Choroid plexus epithelial cell (primary cell): ENCODE measurements at regions not wholly inside any gene's neighbourhood (a gene's known extent, or its start where the extent isn't known, plus 50 kb on each side); places are given as distances from the start of the nearest gene placed in this dataset.
A peak's percentile ranks its signal among the peaks of the same experiment; 100 is the strongest.

ENCODE experiments used
- DNase-seq: peaks from one replicate; pipeline ENCODE4 v3.0.0-alpha.2; 2010; ENCODE audit warnings: low read depth
- H3K4me3 ChIP-seq: 2 replicates; pipeline ENCODE4 v1.5.1; 2011; ENCODE audit warnings: low read depth, mild to moderate bottlenecking, control low read depth, low read length, moderate library complexity
- TF ChIP-seq, protein P1 (sequence below): conservative IDR thresholded peaks from 2 replicates; pipeline ENCODE4 v1.5.1; 2011; ENCODE audit warnings: low read depth, mild to moderate bottlenecking, control low read depth, inconsistent platforms, low read length, moderate library complexity

DNA sequence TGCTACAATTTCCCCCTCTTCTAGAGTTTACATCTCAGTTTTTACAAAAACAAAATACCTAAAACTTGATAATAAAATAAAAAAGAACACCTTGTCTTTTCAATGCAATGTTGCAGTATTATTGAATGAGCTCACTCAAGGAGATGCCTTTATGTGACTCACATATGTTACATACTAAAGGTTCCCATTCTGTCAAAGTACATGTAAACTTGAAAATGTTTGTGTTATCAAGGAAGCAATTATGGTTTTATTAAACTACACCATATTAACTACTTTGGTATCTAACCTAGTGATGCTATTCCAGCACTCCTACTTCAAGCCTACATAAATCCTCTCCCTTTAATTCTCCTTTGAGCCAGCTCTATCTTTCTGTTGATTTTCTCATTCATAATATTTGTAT lies 658.3 kb downstream of the PTPRC start:
- TF ChIP-seq, protein P1, sequence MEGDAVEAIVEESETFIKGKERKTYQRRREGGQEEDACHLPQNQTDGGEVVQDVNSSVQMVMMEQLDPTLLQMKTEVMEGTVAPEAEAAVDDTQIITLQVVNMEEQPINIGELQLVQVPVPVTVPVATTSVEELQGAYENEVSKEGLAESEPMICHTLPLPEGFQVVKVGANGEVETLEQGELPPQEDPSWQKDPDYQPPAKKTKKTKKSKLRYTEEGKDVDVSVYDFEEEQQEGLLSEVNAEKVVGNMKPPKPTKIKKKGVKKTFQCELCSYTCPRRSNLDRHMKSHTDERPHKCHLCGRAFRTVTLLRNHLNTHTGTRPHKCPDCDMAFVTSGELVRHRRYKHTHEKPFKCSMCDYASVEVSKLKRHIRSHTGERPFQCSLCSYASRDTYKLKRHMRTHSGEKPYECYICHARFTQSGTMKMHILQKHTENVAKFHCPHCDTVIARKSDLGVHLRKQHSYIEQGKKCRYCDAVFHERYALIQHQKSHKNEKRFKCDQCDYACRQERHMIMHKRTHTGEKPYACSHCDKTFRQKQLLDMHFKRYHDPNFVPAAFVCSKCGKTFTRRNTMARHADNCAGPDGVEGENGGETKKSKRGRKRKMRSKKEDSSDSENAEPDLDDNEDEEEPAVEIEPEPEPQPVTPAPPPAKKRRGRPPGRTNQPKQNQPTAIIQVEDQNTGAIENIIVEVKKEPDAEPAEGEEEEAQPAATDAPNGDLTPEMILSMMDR = no peak
- DNase-seq = peak; percentile 21
- no peak overlapping the region for H3K4me3 ChIP-seq

DNA sequence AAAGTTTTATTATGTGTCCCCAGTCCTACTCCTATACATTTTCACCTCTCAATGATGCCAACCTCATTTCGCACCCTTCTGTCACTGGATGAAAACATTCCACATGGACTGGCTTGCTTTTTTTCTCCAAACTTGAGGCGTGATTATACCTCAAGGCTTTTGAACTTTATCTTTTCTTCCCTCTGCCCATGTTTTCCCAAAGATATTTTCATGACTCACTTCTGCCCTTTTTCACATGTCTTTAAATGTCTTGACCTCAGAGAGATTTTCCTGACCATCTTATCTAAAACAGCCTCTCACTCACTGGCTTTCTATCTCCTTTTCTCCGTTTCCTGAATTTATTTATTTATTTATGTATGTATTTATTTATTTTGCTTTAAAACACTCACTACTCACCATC lies 659.0 kb downstream of the PTPRC start:
- TF ChIP-seq, protein P1 = no peak
- H3K4me3 ChIP-seq = no peak overlapping the region
- no peak for DNase-seq

DNA sequence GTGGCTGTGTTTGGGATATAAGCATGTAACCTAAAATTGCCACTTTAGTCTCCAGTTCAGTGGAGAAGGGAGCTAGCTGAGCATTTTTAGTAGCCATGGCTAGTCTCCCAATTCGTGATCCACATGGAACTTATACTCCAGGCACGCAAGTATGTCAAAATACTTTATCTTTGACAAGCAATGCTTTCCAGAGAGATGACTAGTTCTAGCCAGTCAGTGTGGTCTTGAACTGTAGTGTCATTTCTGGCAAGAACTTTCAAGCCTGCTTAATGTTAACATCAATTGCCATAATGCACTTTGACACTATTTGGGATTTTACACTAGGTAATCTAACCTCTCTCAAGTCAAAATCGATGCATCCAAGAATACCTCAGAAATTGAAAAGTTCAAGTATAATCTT lies 660.0 kb downstream of the PTPRC start:
- H3K4me3 ChIP-seq = no peak overlapping the region
- DNase-seq = no peak
- TF ChIP-seq, protein P1 = no peak

DNA sequence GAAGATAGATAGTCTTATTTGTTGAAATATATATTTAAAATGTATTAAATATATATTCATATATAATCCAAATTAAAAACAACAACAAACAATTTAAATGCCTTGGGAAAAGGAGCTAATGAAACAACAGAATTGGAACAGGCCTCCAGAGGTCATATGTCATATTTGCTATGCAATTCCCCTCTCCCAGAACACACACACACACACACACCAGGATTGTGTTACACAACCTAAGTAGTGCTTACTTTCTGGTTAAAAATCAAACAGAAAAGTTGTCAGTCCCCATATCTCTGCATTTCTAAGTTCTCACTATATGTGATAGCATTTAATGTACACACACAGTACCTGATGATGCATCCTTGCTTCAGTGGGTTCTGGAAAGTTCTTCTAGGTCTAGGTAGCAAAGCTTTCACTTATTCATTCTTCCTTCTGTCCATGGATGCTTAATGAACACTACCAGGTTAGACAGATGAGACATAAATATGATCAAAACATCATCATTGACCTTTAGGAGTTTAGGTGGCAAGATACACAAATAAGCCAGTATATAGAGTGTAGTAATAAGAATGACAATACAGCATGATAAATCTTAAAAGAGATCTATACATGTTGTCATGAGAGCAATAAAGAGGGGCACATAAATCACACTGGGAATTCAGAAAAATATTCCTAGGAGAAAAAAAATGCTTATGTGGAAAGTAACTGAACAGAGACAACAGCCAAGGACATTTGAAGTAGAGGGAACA lies 662.8 kb downstream of the PTPRC start:
- no peak for DNase-seq

DNA sequence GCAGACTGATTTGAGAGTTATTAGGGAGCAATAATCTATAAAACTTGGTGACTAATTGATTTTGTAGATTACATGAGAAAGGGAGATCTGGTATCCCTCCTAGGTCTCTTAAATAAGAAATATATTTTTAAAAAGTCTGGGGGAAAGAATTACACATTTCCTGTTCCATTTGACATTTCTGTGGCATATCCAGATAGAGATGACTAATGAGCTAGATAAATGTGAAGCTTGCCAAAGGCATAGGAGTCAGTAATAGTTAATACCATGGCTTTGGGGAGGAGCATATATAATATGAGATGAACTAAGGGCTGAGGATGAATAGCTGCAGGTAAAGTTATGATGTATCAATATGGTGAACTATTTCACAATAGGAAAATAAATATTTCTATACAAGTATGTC lies 663.7 kb downstream of the PTPRC start:
- TF ChIP-seq, protein P1 = no peak
- no peak overlapping the region for H3K4me3 ChIP-seq
- peak; percentile 69 for DNase-seq

More for the DNA sequence above, 662.8 kb downstream of the PTPRC start:
- H3K4me3 ChIP-seq = no peak overlapping the region
- TF ChIP-seq, protein P1 = no peak

DNA sequence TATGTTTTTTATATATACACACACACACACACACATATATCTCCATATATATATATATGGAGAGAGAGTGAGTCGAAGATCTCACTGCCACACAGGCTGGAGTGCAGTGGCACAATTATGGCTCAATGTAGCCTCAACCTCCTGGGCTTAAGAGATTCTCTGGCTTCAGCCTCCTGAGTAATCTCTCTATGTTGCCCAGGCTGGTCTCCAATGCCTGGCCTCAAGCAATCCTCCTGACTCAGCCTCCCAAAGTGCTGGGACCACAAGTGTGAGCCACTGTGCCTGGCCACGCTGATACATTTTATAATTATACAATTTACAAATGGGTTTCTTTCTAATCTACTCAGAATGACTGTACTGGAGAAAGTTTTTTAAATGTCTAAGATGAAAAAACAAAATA lies 664.2 kb downstream of the PTPRC start:
- no peak overlapping the region for H3K4me3 ChIP-seq
- TF ChIP-seq, protein P1 = no peak
- no peak for DNase-seq

DNA sequence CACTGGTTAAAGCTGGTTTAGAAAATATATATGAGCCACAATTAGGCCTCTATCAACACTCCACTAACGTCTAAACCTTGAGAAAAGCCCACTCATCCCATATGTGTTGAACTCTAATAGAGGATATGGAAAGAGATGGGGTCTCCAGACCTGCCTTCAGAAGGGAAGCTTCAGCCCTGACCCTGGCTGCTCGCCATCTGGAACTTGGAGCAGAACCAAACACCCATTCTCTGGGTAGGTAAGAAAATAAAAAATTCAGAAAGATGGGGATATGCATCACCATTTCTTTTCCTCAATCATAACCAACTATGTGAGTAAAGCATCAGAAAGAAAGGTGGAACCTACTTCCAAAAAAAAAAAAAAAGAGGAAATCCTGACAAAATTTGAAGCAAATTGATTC lies 666.2 kb downstream of the PTPRC start:
- DNase-seq = no peak
- no peak overlapping the region for H3K4me3 ChIP-seq
- TF ChIP-seq, protein P1 = no peak
